HG02870 (cell line): ENCODE measurements at regions not wholly inside any gene's neighbourhood (a gene's known extent, or its start where the extent isn't known, plus 50 kb on each side); places are given as distances from the start of the nearest gene placed in this dataset.
"Not testable (repeated sequence)": the region's sequence is repeated elsewhere in the genome, so short reads cannot be mapped to it uniquely, and the experiment has no call there.

Experiments
- ATAC-seq: cut with Tn5 transposase; IDR thresholded peaks from one replicate; pipeline ENCODE4 v1.9.1; 2021; ENCODE audit warnings: mild to moderate bottlenecking, moderate library complexity; ENCODE audit not compliant: unreplicated experiment

GRCh38 chr10:31123946-31124345, 92.3 kb upstream of the ZNF438 start:
- no peak for ATAC-seq

DNA sequence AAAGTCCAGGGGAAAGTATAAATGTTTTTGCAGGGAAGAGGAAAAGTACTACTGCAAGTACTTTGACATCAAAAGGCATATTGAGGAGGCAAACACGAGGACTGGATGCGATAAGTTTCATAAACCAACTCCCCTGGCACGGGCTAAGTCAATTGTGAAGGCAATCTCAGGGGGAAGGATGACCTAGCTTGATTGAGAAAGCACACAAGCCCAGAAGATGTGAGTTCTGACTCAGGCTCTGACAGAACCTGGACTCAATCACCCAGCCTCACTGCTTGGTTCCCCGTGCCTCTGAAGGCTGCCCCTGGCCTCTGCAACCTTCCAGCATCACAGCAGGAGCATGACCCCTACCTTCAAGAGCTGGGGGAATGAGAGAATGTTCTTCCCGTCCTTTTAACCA, 93.2 kb upstream of the ZNF438 start:
- ATAC-seq = no peak

DNA sequence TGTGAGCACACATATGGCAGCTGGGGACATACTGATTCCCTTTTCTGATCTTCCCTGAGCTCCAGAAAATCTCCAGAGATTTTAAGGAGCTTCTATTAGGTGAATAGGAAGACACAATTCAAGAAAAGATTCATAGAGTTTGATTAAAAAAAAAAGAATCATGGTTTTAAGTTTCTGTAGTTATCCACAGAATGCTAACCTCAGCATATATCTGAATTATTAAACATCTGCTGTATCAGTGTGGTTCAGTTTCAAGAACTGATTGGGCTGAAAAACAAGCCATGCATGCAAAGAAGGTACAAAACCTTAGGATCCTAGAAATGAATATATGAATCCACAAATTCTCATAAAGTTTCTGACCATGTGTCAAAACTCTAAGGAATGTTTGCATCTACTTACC, 94.1 kb upstream of the ZNF438 start:
- ATAC-seq = no peak

DNA sequence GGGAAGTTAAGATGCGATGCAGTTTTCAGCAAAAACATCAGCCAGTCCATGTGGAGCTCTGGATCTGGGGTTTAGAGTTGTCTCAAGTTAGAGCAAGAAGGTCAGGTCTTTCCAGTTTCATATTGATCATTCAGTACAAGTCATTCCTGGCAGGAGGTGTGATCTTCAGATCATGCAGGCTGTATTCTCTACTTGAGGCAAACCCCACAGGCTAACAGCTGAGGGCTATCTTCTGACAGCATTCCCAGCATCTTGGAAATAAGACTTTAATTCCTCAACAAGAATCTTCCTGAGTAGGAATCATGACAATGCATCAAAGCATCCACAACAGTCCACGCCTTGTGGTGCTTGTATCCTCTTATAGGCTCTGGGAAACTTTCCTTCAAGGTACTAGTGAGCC, 94.9 kb upstream of the ZNF438 start:
- ATAC-seq = no peak

DNA sequence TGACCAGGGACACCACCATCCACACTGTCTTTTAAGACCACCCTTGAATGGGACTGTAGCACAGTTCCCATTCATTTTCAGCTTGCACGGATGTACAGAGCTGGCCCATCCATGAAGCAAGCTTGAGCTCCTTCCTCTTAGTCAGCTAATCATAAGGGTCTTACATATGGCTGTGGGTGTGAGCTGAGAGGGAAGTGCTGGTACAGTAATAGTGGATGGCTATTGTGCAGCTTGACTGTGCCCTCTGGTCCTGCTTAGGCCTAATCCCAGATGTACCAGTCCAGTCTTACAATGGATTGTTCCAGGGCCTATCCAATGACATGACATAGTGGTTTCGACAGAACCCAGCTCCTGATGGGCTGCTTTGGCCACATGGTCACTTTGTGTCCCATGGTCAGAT, 96.9 kb upstream of the ZNF438 start:
- no peak for ATAC-seq

DNA sequence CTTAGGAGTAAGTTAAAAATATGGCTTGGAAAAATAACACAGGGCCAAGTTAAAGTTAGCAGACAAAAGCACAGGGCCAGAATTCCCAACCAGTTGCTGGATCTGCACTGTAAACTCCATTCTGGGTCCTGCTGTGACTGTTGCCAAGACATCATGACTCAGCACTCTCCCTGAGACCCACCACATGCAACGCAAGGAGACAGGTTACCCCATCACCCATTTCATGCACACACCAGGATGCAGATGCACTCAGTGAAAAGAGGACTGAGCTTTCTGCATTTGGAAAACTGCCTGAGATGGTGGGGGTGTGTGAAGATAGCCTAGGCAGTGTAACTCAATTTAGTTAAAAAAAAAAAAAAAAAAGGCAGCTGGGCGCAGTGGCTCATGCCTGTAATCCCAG, 97.6 kb upstream of the ZNF438 start:
- no peak for ATAC-seq

DNA sequence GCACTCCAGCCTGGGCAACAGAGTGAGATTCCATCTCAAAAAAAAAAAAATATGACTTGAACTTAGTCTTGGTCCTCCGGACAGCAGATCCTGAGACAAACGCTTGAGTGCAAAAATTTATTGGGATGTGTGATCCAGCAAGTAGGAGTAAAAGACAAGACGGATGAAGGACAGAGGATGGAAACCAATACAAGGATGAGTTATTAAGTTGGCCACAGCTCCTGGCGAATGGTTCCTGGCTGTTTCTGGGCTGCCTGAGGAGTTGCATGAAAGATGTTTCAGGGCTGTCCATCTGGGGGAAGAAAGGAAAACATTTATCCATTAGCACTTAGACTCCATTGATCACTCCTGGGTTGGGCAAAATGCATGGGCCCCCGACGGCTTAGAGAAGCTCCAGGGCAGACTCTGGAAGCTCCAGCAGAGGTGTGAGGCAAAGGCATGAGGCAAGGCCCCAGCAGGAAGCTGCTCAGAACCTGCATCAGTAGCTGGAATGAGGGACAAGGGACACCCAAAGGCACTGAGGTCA, 98.3 kb upstream of the ZNF438 start:
- ATAC-seq = no peak

GRCh38 chr10:31130406-31130805, 98.7 kb upstream of the ZNF438 start:
- no peak for ATAC-seq

- ATAC-seq = no peak
These were observed 99.6 kb upstream of the ZNF438 start for GRCh38 chr10:31131251-31131650.

- ATAC-seq = no peak
These were observed 101.1 kb upstream of the ZNF438 start for GRCh38 chr10:31132681-31133244.

DNA sequence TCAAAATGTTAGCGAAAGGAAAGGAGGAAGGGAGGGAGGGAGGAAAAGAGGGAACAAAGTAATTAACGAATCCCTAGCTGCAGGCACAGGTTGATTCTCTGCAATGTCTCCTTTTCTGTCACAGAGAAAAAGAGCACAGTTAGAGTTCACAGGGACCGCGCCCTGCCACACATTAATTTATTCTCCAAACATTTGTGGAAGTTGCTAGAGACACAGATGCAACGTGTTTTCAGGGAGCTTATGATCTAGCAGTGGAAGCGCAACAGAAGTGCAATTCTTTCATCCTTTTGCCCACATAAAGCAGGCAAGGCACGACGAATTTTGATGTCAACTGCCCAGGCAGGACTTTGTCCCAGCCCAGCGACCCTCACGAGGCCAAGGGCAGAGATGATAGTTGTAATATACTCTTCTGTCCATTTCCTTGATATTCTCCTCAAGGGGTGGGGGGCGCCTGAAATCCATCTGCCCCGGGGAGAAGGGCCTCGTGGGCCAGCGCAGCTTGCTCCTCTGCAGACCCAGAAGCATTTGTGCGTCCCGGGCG, 101.7 kb upstream of the ZNF438 start:
- ATAC-seq = no peak

GRCh38 chr10:31133792-31134310, 102.2 kb upstream of the ZNF438 start:
- no peak for ATAC-seq

- ATAC-seq = no peak
These were observed 102.8 kb upstream of the ZNF438 start for GRCh38 chr10:31134311-31134952.

DNA sequence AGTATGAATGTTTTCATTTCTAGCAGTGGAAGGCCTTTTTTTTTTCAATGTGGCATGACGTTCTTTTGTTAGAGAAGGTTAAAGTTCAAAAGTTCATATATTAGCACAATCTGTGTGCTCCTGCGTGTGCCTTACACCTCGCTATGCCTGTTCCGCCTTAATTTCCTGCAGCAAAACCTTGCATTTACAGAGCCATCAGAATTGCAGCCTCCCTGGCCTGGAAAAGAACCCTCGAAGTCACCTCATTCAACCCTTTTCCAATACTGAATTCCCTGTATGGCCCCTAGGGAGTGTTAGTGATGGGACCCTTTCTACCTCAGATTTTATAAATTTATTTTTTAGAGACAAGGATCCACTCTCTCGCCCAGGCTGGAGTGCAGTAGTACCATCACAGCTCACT, 103.5 kb upstream of the ZNF438 start:
- no peak for ATAC-seq

DNA sequence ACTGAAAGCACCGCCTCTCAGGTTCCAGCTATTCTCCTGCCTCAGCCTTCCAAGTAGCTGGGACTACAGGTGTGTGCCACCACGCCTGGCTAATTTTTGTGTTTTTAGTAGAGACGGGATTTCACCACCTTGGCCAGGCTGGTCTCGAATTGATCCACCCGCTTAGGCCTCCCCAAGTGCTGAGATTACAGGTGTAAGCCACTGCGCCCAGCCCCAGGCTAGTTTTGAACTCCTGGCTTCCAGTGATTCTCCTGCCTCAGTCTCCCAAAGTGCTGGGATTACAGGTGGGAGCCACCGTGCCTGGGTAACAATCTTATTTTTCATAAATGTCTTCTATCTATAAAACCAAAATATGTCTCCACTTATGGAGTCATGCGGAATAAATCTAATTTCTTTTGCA, 104.1 kb upstream of the ZNF438 start:
- ATAC-seq = not testable (repeated sequence)

- ATAC-seq = no peak
These were observed 104.7 kb upstream of the ZNF438 start for GRCh38 chr10:31136386-31136785.

GRCh38 chr10:31136930-31137885, 105.5 kb upstream of the ZNF438 start:
- ATAC-seq = no peak

DNA sequence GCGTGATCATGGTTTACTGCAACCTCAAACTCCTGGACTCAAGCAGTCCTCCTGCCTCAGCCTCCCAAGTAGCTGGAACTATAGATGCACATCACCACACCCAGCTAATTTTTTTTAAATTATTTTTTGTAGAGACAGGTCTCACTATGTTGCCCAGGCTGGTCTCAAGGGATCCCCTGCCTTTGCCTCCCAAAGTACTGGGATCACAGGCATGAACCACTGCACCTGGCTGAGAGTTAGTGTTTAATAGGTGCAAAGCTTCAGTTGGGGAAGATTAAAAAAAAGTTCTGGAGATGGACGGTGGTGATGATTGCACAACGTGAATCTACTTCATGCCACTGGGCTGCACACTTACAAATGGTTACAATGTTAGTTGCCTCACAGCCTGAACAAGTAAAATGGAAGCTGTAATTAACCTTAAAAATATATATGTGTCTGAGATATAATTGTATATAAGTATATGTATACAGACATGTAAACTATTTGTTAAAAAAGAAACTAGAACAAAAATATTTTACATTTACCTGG, 106.4 kb upstream of the ZNF438 start:
- ATAC-seq = no peak

DNA sequence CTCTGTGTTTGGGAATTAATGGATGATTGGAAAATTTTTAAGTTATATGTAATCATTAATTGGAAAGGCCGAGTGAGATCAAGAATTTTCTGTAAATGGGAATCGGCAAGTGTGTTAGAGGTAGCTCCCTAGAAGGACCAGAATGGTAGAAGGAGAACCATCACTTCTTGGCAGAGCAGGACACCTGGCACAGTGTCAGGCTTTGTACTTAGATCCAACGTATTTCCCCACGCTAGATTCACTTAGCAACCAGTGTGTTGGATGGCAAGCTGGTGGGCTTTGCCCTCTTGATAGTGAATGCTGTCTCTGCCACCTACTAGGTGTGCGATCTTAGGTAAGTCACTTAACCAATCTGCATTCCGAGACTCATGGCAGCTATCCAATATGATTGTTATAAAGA, 107.8 kb upstream of the ZNF438 start:
- ATAC-seq = no peak

- ATAC-seq = no peak
These were observed 109.1 kb upstream of the ZNF438 start for GRCh38 chr10:31140716-31141115.

- ATAC-seq = no peak
These were observed 110.4 kb upstream of the ZNF438 start for GRCh38 chr10:31142026-31142425.
